ENCODE measurements at regions not wholly inside any gene's neighbourhood (a gene's known extent, or its start where the extent isn't known, plus 50 kb on each side); places are given as distances from the start of the nearest gene placed in this dataset.
"Not testable (repeated sequence)": the region's sequence is repeated elsewhere in the genome, so short reads cannot be mapped to it uniquely, and the experiment has no call there.

- no peak overlapping the region for H3K4me3 ChIP-seq (ENCODE audit: low read depth, low read length)
- DNase-seq (ENCODE audit: low read depth), result no peak
- no peak for TF ChIP-seq CTCF (IDR thresholded peaks at IDR 0.05; ENCODE audit: low read depth, low read length)
- TF ChIP-seq POLR2A (IDR thresholded peaks at IDR 0.05; ENCODE audit: extremely low read depth, insufficient read length), result no peak
- no peak for TF ChIP-seq MYC (IDR thresholded peaks at IDR 0.05; ENCODE audit: low read depth, low read length)
- TF ChIP-seq, protein P1, sequence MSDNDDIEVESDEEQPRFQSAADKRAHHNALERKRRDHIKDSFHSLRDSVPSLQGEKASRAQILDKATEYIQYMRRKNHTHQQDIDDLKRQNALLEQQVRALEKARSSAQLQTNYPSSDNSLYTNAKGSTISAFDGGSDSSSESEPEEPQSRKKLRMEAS (IDR thresholded peaks at IDR 0.05; ENCODE audit: low read depth, low read length), result no peak
These were observed 682.2 kb upstream of the CTNND2 start for GRCh38 chr5:12586406-12586805.

DNA sequence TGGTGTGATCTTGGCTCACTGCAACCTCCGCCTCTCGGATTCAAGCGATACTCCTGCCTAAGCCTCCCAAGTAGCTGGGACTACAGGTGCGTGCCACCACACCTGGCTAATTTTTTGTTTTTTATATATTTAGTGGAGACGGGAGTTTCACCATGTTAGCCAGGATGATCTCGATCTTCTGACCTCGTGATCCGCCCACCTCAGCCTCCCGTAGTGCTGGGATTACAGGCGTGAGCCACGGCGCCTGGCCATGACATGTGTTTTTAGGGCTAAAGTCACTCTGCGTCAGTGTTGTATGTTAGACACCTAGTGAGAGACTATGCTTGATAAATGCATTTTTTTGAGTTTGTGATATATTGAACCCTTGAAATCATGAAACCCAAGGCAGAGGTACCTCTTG is 674.6 kb upstream of the CTNND2 start:
- not testable (repeated sequence) for DNase-seq (ENCODE audit: low read depth); H3K4me3 ChIP-seq (ENCODE audit: low read depth, low read length)

DNA sequence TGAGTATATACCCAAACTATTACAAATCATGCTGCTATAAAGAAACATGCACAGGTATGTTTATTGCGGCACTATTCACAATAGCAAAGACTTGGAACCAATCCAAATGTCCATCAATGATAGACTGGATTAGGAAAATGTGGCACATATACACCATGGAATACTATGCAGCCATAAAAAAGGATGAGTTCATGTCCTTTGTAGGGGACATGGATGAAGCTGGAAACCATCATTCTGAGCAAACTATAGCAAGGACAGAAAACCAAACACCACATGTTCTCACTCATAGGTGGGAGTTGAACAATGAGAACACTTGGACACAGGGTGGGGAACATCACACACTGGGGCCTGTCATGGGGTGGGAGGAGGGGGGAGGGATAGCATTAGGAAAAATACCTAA is 672.7 kb upstream of the CTNND2 start:
- DNase-seq (ENCODE audit: low read depth); H3K4me3 ChIP-seq (ENCODE audit: low read depth, low read length): not testable (repeated sequence)

DNA sequence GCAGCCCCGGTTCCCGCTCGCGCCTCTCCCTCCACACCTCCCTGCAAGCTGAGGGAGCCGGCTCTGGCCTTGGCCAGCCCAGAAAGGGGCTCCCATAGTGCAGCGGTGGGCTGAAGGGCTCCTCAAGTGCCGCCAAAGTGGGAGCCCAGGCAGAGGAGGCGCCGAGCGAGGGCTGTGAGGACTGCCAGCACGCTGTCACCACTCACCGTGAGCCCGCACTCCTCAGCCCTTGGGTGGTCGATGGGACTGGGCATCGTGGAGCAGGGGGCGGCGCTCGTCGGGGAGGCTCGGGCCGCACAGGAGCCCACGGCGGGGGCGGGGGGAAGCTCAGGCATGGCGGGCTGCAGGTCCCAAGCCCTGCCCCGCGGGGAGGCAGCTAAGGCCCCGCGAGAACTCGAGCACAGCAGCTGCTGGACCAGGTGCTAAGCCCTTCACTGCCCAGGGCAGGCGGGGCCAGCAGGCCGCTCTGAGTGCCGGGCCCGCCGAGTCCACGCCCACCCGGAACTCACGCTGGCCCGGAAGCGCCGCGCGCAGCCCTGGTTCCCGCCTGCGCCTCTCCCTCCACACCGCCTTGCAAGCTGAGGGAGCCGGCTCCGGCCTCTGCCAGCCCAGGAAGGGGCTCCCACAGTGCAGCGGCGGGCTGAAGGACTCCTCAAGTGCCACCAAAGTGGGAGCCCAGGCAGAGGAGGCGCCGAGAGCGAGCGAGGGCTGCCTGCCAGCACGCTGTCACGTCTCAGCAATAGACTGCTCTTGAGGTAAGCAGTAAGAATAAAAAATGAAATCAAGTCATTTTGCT is 670.2 kb upstream of the CTNND2 start:
- H3K4me3 ChIP-seq (ENCODE audit: low read depth, low read length); DNase-seq (ENCODE audit: low read depth): not testable (repeated sequence)

GRCh38 chr5:12573916-12574297 is 669.7 kb upstream of the CTNND2 start:
- DNase-seq (ENCODE audit: low read depth); H3K4me3 ChIP-seq (ENCODE audit: low read depth, low read length): not testable (repeated sequence)

- TF ChIP-seq MYC (IDR thresholded peaks at IDR 0.05; ENCODE audit: low read depth, low read length) (no peak), POLR2A (IDR thresholded peaks at IDR 0.05; ENCODE audit: extremely low read depth, insufficient read length) (no peak), CTCF (IDR thresholded peaks at IDR 0.05; ENCODE audit: low read depth, low read length) (no peak)
- TF ChIP-seq, protein P1 (IDR thresholded peaks at IDR 0.05; ENCODE audit: low read depth, low read length), result no peak
- H3K4me3 ChIP-seq (ENCODE audit: low read depth, low read length), result no peak overlapping the region
- DNase-seq (ENCODE audit: low read depth), result no peak
These were observed 666.4 kb upstream of the CTNND2 start for GRCh38 chr5:12570688-12571087.

- TF ChIP-seq CTCF (IDR thresholded peaks at IDR 0.05; ENCODE audit: low read depth, low read length) (no peak), POLR2A (IDR thresholded peaks at IDR 0.05; ENCODE audit: extremely low read depth, insufficient read length) (no peak), MYC (IDR thresholded peaks at IDR 0.05; ENCODE audit: low read depth, low read length) (no peak)
- TF ChIP-seq, protein P1 (IDR thresholded peaks at IDR 0.05; ENCODE audit: low read depth, low read length), result no peak
- no peak for DNase-seq (ENCODE audit: low read depth)
- no peak overlapping the region for H3K4me3 ChIP-seq (ENCODE audit: low read depth, low read length)
These were observed 662.2 kb upstream of the CTNND2 start for GRCh38 chr5:12566441-12566840.

GRCh38 chr5:12557012-12557411 is 652.8 kb upstream of the CTNND2 start:
- DNase-seq (ENCODE audit: low read depth), result no peak
- H3K4me3 ChIP-seq (ENCODE audit: low read depth, low read length), result no peak overlapping the region
- TF ChIP-seq CTCF (IDR thresholded peaks at IDR 0.05; ENCODE audit: low read depth, low read length), result no peak
- TF ChIP-seq, protein P1 (IDR thresholded peaks at IDR 0.05; ENCODE audit: low read depth, low read length), result no peak
